Upper lobe of left lung (tissue), 6 donors: ENCODE measurements at regions not wholly inside any gene's neighbourhood (a gene's known extent, or its start where the extent isn't known, plus 50 kb on each side); places are given as distances from the start of the nearest gene placed in this dataset.
A peak's percentile ranks its signal among the peaks of the same experiment; 100 is the strongest.

Experiments used
- ATAC-seq, 2 donors: fragments of 200-7000 bp; cut with Tn5 transposase; one replicate each; pipeline ENCODE4 v1.9.1; 2022; ENCODE audit warnings: mild to moderate bottlenecking in 2 of 2, moderate library complexity in 2 of 2; ENCODE audit not compliant: low FRiP score in 2 of 2
- DNase-seq, 2 donors: peaks; one replicate each; pipeline ENCODE4 v3.0.0-alpha.2; 2019 to 2020
- H3K27ac ChIP-seq, 4 donors: fragments of 200-600 bp; sonication (generic); one replicate each; pipeline ENCODE4 v1.5.1; 2016 to 2019
- H3K27me3 ChIP-seq, 4 donors: fragments of 200-600 bp; sonication (generic); one replicate each; pipeline ENCODE4 v1.5.1; 2017 to 2019
- H3K36me3 ChIP-seq, 4 donors: fragments of 200-600 bp; sonication (generic); one replicate each; pipeline ENCODE4 v1.5.1; 2016 to 2019
- H3K4me1 ChIP-seq, 4 donors: fragments of 200-600 bp; sonication (generic); one replicate each; pipeline ENCODE4 v1.5.1; 2018 to 2019
- H3K4me3 ChIP-seq, 4 donors: fragments of 200-600 bp; sonication (generic); one replicate each; pipeline ENCODE4 v1.5.1; 2017 to 2019; ENCODE audit warnings: mild to moderate bottlenecking in 2 of 4, moderate library complexity in 1 of 4
- H3K9me3 ChIP-seq, 4 donors: fragments of 200-600 bp; sonication (generic); one replicate each; pipeline ENCODE4 v1.5.1; 2018 to 2019
- CTCF ChIP-seq, 6 experiments: fragments of 450-650 bp in 4 of 6; fragments of 200-600 bp in 2 of 6; sonication (generic) in 2 of 6; IDR thresholded peaks; one replicate each; pipeline ENCODE4 v1.5.1; 2016 to 2019; ENCODE audit warnings: antibody characterized with exemption in 6 of 6
- EP300 ChIP-seq, 4 donors: sonication (generic); formaldehyde crosslinking; IDR thresholded peaks; one replicate each; pipeline ENCODE4 v1.5.1; 2017; ENCODE audit warnings: antibody characterized with exemption in 4 of 4, control low read depth in 2 of 4
- POLR2A ChIP-seq, 4 donors: fragments of 450-650 bp; IDR thresholded peaks; one replicate each; pipeline ENCODE4 v1.5.1; 2016 to 2017; ENCODE audit warnings: antibody characterized with exemption in 4 of 4, mild to moderate bottlenecking in 2 of 4
- POLR2AphosphoS5 ChIP-seq, 2 donors: sonication (generic); formaldehyde crosslinking; IDR thresholded peaks; one replicate each; pipeline ENCODE4 v1.5.1; 2017; ENCODE audit warnings: antibody characterized with exemption in 2 of 2
- WGBS, 2 donors: methylation state at CpG; one replicate each; pipeline ENCODE4 v1.1.5; 2017 to 2018; 5-methylcytosine and 5-hydroxymethylcytosine counted together
- donor health status: DM: no; HTN: no; CAD: no; lungs with moderate emphysema.
- donor health status: DM: no; HTN: yes; CAD: no; lungs with severe emphysema.

- Histone ChIP-seq H3K9me3 (no peaks in the 10 kb centered on the region), H3K27ac (no peak overlapping the region), H3K27me3 (no peaks in the 10 kb centered on the region), H3K4me1 (no peaks in the 10 kb centered on the region), H3K36me3 (no peaks in the 10 kb centered on the region), H3K4me3 (no peak overlapping the region)
- TF ChIP-seq CTCF (IDR thresholded peaks at IDR 0.05) (no peak), POLR2AphosphoS5 (IDR thresholded peaks at IDR 0.05) (no peak), EP300 (IDR thresholded peaks at IDR 0.05) (no peak), POLR2A (IDR thresholded peaks at IDR 0.05) (no peak)
- DNase-seq (no peak), ATAC-seq (no peak)
- WGBS, 2 donors, result 77 to 83% methylated on average over 5 of the region's 5 CpGs
Measured at GRCh38 chr6:85368631-85369030, 81.3 kb upstream of the NT5E start.

DNA sequence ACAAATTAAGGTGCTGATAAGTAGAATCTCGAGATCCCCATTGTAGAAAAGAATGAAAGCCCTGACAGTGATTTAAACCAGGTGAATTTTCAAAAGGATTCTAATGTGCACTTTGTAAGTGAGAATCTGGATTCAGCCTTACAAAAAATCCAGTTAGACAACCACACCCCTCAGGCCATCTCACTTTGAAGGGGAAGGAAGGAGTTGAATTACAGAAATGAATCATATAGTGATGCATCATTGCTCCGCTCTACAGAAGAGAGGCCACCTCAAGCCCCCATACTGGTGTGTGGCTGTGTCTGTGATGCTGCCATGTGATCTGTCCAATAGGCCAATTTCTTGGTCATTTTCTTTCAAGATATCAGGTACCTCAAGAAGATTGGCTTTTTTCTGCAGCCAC, 85.5 kb upstream of the NT5E start:
- H3K4me1 ChIP-seq, result no peaks in the 10 kb centered on the region
- TF ChIP-seq POLR2AphosphoS5 (IDR thresholded peaks at IDR 0.05), result no peak
- H3K9me3 ChIP-seq, result no peaks in the 10 kb centered on the region
- DNase-seq (no peak), ATAC-seq (no peak)
- no peaks in the 10 kb centered on the region for H3K27me3 ChIP-seq
- WGBS, 2 donors, result 73 to 77% methylated on average over 2 of the region's 2 CpGs
- H3K27ac ChIP-seq, result no peak overlapping the region
- H3K36me3 ChIP-seq, result no peaks in the 10 kb centered on the region
- no peak overlapping the region for H3K4me3 ChIP-seq

- H3K9me3 ChIP-seq, result no peaks in the 10 kb centered on the region
- no peak for ATAC-seq
- 95 to 100% methylated on average over 2 of the region's 2 CpGs for WGBS, 2 donors
- no peak for TF ChIP-seq POLR2A (IDR thresholded peaks at IDR 0.05)
- TF ChIP-seq CTCF (IDR thresholded peaks at IDR 0.05), result no peak
- TF ChIP-seq POLR2AphosphoS5 (IDR thresholded peaks at IDR 0.05), result no peak
- TF ChIP-seq EP300 (IDR thresholded peaks at IDR 0.05), result no peak
- H3K4me3 ChIP-seq, result no peak overlapping the region
- no peaks in the 10 kb centered on the region for H3K36me3 ChIP-seq
- DNase-seq, result no peak
- no peaks in the 10 kb centered on the region for H3K4me1 ChIP-seq
- no peak overlapping the region for H3K27ac ChIP-seq
- no peaks in the 10 kb centered on the region for H3K27me3 ChIP-seq
Measured at GRCh38 chr6:85363870-85364269, 86.0 kb upstream of the NT5E start.

GRCh38 chr6:85362652-85363310, 87.1 kb upstream of the NT5E start:
- H3K27me3 ChIP-seq, result no peaks in the 10 kb centered on the region
- H3K9me3 ChIP-seq, result no peaks in the 10 kb centered on the region
- H3K4me3 ChIP-seq, result no peak overlapping the region
- no peak overlapping the region for H3K27ac ChIP-seq
- no peaks in the 10 kb centered on the region for H3K4me1 ChIP-seq
- no peaks in the 10 kb centered on the region for H3K36me3 ChIP-seq
- no peak for TF ChIP-seq CTCF (IDR thresholded peaks at IDR 0.05)
- no peak for TF ChIP-seq POLR2AphosphoS5 (IDR thresholded peaks at IDR 0.05)
- no peak for TF ChIP-seq EP300 (IDR thresholded peaks at IDR 0.05)
- ATAC-seq, result no peak
- DNase-seq, result no peak
- 92 to 100% methylated on average over 2 of the region's 2 CpGs for WGBS, 2 donors

DNA sequence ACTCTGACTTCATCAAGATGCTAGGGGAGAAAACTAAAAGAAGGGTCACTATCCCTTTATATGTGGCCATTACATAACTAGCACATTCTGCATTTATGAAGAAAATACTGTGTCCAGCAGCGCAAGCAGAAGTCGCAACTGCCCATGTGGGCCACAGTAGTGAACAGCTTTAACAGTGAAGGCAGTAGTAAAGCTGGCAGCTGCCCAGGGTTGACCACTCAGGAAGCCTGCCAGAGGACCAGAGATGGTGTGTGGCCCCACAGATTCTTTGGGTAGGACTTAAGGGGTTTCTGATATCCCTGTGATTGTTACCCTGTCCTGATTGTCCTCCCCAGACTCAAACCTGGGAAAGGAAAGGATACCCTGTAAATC, 88.3 kb upstream of the NT5E start:
- Histone ChIP-seq H3K27me3 (no peaks in the 10 kb centered on the region), H3K27ac (no peak overlapping the region), H3K4me1 (no peaks in the 10 kb centered on the region), H3K4me3 (no peak overlapping the region), H3K9me3 (no peaks in the 10 kb centered on the region), H3K36me3 (no peaks in the 10 kb centered on the region)
- 86 to 100% methylated on average over 2 of the region's 2 CpGs for WGBS, 2 donors
- DNase-seq, result no peak
- peak in 1 of 2 donors; percentile 19 for ATAC-seq
- TF ChIP-seq EP300 (IDR thresholded peaks at IDR 0.05) (no peak), POLR2A (IDR thresholded peaks at IDR 0.05) (no peak), POLR2AphosphoS5 (IDR thresholded peaks at IDR 0.05) (no peak), CTCF (IDR thresholded peaks at IDR 0.05) (no peak)
